ENCODE measurements at regions not wholly inside any gene's neighbourhood (a gene's known extent, or its start where the extent isn't known, plus 50 kb on each side); places are given as distances from the start of the nearest gene placed in this dataset.

DNA sequence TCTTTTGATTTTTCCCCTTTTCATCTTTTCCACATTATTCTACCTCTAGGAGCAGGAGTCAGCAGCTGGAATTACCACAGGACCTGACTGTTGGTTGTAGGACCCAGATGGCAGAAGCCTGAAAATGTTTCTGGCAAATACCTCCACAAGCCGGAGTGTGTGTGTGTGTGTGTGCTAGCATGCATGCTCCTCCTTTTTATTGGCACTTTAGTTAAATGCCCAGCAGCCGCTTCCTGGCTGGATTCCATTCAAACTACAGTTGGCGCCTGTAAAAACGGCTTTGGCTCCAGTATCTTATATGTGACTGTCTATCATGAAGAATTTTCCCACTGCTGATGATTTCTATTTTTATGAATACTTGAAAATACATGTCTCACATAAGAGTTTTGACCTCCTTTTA, 319.7 kb upstream of the SP4 start:
- TF ChIP-seq CTCF (IDR thresholded peaks at IDR 0.05; ENCODE audit: borderline replicate concordance, insufficient read depth, low read depth, low read length) = no peak
- no peak overlapping the region for H3K4me3 ChIP-seq (ENCODE audit: low read depth, low read length)

GRCh38 chr7:21113609-21114415, 314.1 kb upstream of the SP4 start:
- no peak overlapping the region for H3K4me3 ChIP-seq (ENCODE audit: low read depth, low read length)
- TF ChIP-seq CTCF (IDR thresholded peaks at IDR 0.05; ENCODE audit: borderline replicate concordance, insufficient read depth, low read depth, low read length) = no peak

GRCh38 chr7:21123586-21123985, 304.3 kb upstream of the SP4 start:
- TF ChIP-seq CTCF (IDR thresholded peaks at IDR 0.05; ENCODE audit: borderline replicate concordance, insufficient read depth, low read depth, low read length) = no peak
- no peak overlapping the region for H3K4me3 ChIP-seq (ENCODE audit: low read depth, low read length)

DNA sequence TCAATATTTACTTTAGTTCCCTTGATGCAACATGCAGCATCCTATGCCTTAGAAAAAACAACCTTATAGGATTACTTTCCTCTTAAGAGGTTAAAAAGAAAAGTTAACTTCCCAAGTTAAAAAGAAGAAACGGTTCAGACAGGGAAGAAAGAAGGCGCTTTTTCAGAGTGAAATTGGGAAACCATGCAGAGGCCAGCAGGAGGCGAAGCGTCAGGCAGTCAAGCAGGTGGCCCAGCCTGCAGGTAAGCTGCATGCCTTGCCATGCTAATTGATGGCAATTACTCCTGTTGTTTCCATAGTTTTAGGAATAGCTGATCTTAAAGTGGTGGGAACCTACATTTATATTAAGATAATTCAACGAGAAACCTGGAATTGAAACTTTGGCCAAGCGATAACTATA, 302.6 kb upstream of the SP4 start:
- no peak for TF ChIP-seq CTCF (IDR thresholded peaks at IDR 0.05; ENCODE audit: borderline replicate concordance, insufficient read depth, low read depth, low read length)
- H3K4me3 ChIP-seq (ENCODE audit: low read depth, low read length) = no peak overlapping the region

GRCh38 chr7:21128062-21128817, 299.6 kb upstream of the SP4 start:
- no peak for TF ChIP-seq CTCF (IDR thresholded peaks at IDR 0.05; ENCODE audit: borderline replicate concordance, insufficient read depth, low read depth, low read length)
- no peak overlapping the region for H3K4me3 ChIP-seq (ENCODE audit: low read depth, low read length)

DNA sequence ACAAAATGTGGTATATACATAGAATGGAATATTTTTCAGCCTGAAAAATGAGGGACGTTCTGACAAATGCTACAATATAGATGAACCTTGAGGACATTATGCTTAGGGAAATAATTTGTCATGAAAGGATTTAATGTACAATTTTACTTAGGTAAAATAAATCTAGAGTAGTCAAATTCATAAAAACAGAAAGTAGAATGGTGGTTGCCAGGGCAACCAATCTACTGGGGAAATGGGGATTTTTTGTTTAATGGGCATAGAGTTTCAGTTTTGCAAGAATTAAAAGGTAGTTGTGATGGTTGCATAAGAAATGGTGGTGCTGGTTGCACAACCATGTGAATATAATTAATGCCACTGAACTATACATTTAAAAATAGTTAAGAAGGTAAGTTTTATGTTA, 296.0 kb upstream of the SP4 start:
- TF ChIP-seq CTCF (IDR thresholded peaks at IDR 0.05; ENCODE audit: borderline replicate concordance, insufficient read depth, low read depth, low read length) = no peak
- H3K4me3 ChIP-seq (ENCODE audit: low read depth, low read length) = no peak overlapping the region

DNA sequence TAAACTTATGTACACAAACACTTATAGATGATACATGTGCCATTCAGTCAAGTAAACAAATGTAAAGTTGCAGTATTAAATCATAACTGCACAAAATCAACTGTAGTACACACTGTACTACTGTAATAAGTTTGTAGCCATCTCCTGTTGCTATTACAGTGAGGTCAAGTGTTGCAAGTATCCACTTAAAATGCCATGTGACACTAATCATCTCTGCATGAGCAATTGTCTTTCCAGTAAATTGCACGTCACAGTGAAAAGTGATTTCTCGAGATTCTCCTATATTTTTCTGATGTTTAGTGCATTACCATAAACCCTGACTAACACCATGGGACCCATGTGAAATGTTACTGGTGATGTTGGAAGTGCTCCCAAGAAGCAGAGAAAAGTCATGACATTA, 293.3 kb upstream of the SP4 start:
- no peak for TF ChIP-seq CTCF (IDR thresholded peaks at IDR 0.05; ENCODE audit: borderline replicate concordance, insufficient read depth, low read depth, low read length)
- H3K4me3 ChIP-seq (ENCODE audit: low read depth, low read length) = no peak overlapping the region
